CD4-positive, alpha-beta memory T cell (primary cell): ENCODE measurements at regions not wholly inside any gene's neighbourhood (a gene's known extent, or its start where the extent isn't known, plus 50 kb on each side); places are given as distances from the start of the nearest gene placed in this dataset.
A peak's percentile ranks its signal among the peaks of the same experiment; 100 is the strongest.

Experiments used
- CTCF ChIA-PET: fragments of 350-600 bp; sonication (Branson Sonifier 250); formaldehyde crosslinking; loops from one replicate; lab custom pipeline; 2021; ENCODE audit warnings: inconsistent platforms; ENCODE audit not compliant: partially characterized antibody; lab: Charles Lee
- POLR2A ChIA-PET: fragments of 350-600 bp; sonication (Branson Sonifier 250); formaldehyde crosslinking; loops from one replicate; lab custom pipeline; 2021; ENCODE audit not compliant: partially characterized antibody; lab: Charles Lee
- DNase-seq, 5 donors: peaks; one replicate each; pipeline versions ENCODE4 v3.0.0 to v3.0.0-alpha.2; 2020 to 2022; ENCODE audit warnings: mixed read lengths in 1 of 5
- H3K27ac ChIP-seq: one replicate; pipeline ENCODE4 v1.7.0; 2013; ENCODE audit warnings: low read depth, low read length
- H3K27me3 ChIP-seq: 2 replicates; pipeline ENCODE4 v1.7.0; 2013; ENCODE audit warnings: mild to moderate bottlenecking, low read length, moderate library complexity; ENCODE audit not compliant: insufficient read depth
- H3K36me3 ChIP-seq: 2 replicates; pipeline ENCODE4 v1.7.0; 2013; ENCODE audit warnings: mild to moderate bottlenecking, low read length, moderate library complexity; ENCODE audit not compliant: insufficient read depth
- H3K4me1 ChIP-seq: 2 replicates; pipeline ENCODE4 v1.7.0; 2013; ENCODE audit warnings: mild to moderate bottlenecking, low read length, moderate library complexity; ENCODE audit not compliant: insufficient read depth
- H3K4me3 ChIP-seq, 2 donors: one replicate each; pipeline ENCODE4 v1.7.0; 2013; ENCODE audit warnings: low read length in 2 of 2, mild to moderate bottlenecking in 1 of 2
- H3K9me3 ChIP-seq, 2 donors: one replicate each; pipeline ENCODE4 v1.7.0; 2013; ENCODE audit warnings: low read length in 2 of 2, control low read depth in 1 of 2; ENCODE audit not compliant: control insufficient read depth in 1 of 2
- H3K27ac Mint-ChIP-seq, 7 donors: one replicate each; pipeline ENCODE4 v1.8.0; 2020 to 2021; ENCODE audit warnings: mixed read lengths in 7 of 7, mild to moderate bottlenecking in 6 of 7, inconsistent platforms in 3 of 7, moderate library complexity in 3 of 7
- H3K27me3 Mint-ChIP-seq, 2 donors: one replicate each; pipeline ENCODE4 v1.8.0; 2020 to 2021; ENCODE audit warnings: mixed read lengths in 2 of 2
- H3K36me3 Mint-ChIP-seq, 2 donors: one replicate each; pipeline ENCODE4 v1.8.0; 2020 to 2021; ENCODE audit warnings: mixed read lengths in 2 of 2, inconsistent platforms in 1 of 2, mild to moderate bottlenecking in 1 of 2
- H3K4me1 Mint-ChIP-seq, 4 donors: one replicate each; pipeline ENCODE4 v1.8.0; 2020 to 2021; ENCODE audit warnings: mixed read lengths in 4 of 4, mild to moderate bottlenecking in 1 of 4
- H3K4me3 Mint-ChIP-seq, 8 donors: one replicate each; pipeline ENCODE4 v1.8.0; 2020 to 2021; ENCODE audit warnings: mixed read lengths in 8 of 8, mild to moderate bottlenecking in 7 of 8, moderate library complexity in 6 of 8, inconsistent platforms in 3 of 8
- H3K9me3 Mint-ChIP-seq, 8 donors: one replicate each; pipeline ENCODE4 v1.8.0; 2020 to 2021; ENCODE audit warnings: mixed read lengths in 8 of 8, mild to moderate bottlenecking in 5 of 8, inconsistent platforms in 3 of 8, moderate library complexity in 1 of 8
- intact Hi-C: fragments of 100-400 bp; cut with micrococcal nuclease; formaldehyde crosslinking; loops from one replicate; pipeline ENCODE4 v1.15.1; 2023

GRCh38 chr13:108534728-108535127 is 94.7 kb upstream of the MYO16 start:
- Mint-ChIP-seq H3K4me1 (peaks cover 0 to 12% (median 5%) of the 10 kb centered on the region in 4 donors), H3K9me3 (peaks cover 0 to 4% (median 0%) of the 10 kb centered on the region in 8 donors), H3K4me3 (no peak overlapping the region), H3K36me3 (no peaks in the 10 kb centered on the region), H3K27me3 (peaks cover 2 to 3% of the 10 kb centered on the region in 2 donors), H3K27ac (no peak overlapping the region)
- DNase-seq: no peak
- POLR2A ChIA-PET: no interaction called here
- no peaks in the 10 kb centered on the region for H3K4me1 ChIP-seq
- H3K36me3 ChIP-seq: no peaks in the 10 kb centered on the region
- no peaks in the 10 kb centered on the region for H3K27me3 ChIP-seq
- intact Hi-C loops: no loop called here
- H3K9me3 ChIP-seq: no peaks in the 10 kb centered on the region
- no peak overlapping the region for H3K27ac ChIP-seq
- no peak overlapping the region for H3K4me3 ChIP-seq
- CTCF ChIA-PET: interaction anchor here (0.5 kb wide), 1 partner anchor 358 kb away, joined by 4 read pairs; no protein-coding TSS in a partner anchor

DNA sequence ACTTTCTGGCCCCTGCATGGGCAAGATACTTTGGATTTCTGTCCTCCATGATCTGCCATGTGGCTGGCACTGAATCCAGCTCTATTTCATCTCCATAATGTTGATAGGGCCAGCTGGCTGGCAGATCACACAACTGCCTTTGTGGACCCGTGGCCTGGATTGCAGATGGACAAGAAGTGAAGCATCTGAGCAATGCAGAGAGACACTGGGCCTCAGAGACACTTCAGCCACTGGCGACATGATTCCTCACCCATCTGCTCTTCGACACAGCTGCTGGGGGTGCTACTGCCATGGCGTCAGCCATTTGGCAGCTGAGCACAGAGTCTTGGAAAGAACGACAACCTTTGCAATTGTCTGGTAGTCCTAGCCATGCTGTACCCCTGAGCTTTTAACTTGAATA is 79.5 kb upstream of the MYO16 start:
- H3K27me3 ChIP-seq: no peaks in the 10 kb centered on the region
- H3K4me3 ChIP-seq: no peak overlapping the region
- Mint-ChIP-seq H3K27ac (no peak overlapping the region), H3K4me1 (peaks cover 0 to 3% (median under 1%) of the 10 kb centered on the region in 4 donors), H3K27me3 (peaks cover 0 to 1% of the 10 kb centered on the region in 2 donors), H3K4me3 (no peak overlapping the region), H3K36me3 (peaks cover 3% of the 10 kb centered on the region in 2 donors), H3K9me3 (peaks cover 0 to 9% (median 3%) of the 10 kb centered on the region in 8 donors)
- ChIA-PET POLR2A (no interaction called here), CTCF (no interaction called here)
- no peaks in the 10 kb centered on the region for H3K4me1 ChIP-seq
- intact Hi-C loops: no loop called here
- no peaks in the 10 kb centered on the region for H3K36me3 ChIP-seq
- H3K9me3 ChIP-seq: no peaks in the 10 kb centered on the region
- no peak overlapping the region for H3K27ac ChIP-seq
- DNase-seq: no peak

DNA sequence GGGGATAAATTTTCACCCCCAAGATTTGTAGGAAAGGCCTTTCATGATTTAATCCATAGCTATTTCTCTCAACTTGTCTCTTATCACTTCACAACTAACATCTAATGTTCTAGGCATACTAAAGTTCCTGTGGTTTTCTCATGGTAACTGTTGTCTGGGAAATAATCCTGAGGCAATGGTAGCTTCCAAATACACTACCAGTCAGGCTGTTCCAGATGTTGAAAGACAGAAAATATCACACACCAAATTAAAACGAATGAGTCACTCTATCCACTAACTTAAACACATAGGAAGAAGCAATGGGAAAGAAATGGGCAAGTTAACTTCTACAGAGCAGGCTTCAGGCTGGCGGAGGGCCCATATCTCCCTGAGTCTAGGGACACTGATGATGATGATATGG is 77.7 kb upstream of the MYO16 start:
- H3K27ac Mint-ChIP-seq: no peak overlapping the region
- POLR2A ChIA-PET: no interaction called here

GRCh38 chr13:108558489-108558888 is 70.9 kb upstream of the MYO16 start:
- no peak for DNase-seq
- Mint-ChIP-seq H3K27me3 (peaks cover 0 to 2% of the 10 kb centered on the region in 2 donors), H3K4me3 (no peak overlapping the region), H3K9me3 (peaks cover 0 to 5% (median 0%) of the 10 kb centered on the region in 8 donors), H3K27ac (no peak overlapping the region), H3K4me1 (peaks cover 0 to 4% (median 1%) of the 10 kb centered on the region in 4 donors), H3K36me3 (peaks cover 0 to 3% of the 10 kb centered on the region in 2 donors)
- intact Hi-C loops: no loop called here
- Histone ChIP-seq H3K27me3 (no peaks in the 10 kb centered on the region), H3K4me3 (no peak overlapping the region), H3K36me3 (no peaks in the 10 kb centered on the region), H3K27ac (no peak overlapping the region), H3K9me3 (no peaks in the 10 kb centered on the region), H3K4me1 (no peaks in the 10 kb centered on the region)
- CTCF ChIA-PET: no interaction called here
- POLR2A ChIA-PET: no interaction called here

More for the DNA sequence above, 77.7 kb upstream of the MYO16 start:
- Histone ChIP-seq H3K27ac (no peak overlapping the region), H3K4me1 (no peaks in the 10 kb centered on the region), H3K9me3 (no peaks in the 10 kb centered on the region), H3K4me3 (no peak overlapping the region), H3K36me3 (no peaks in the 10 kb centered on the region), H3K27me3 (no peaks in the 10 kb centered on the region)
- peaks cover 0 to 1% of the 10 kb centered on the region in 2 donors for H3K27me3 Mint-ChIP-seq
- intact Hi-C loops: no loop called here
- peaks cover under 1 to 3% of the 10 kb centered on the region in 2 donors for H3K36me3 Mint-ChIP-seq
- H3K4me1 Mint-ChIP-seq: peaks cover 0 to 3% (median under 1%) of the 10 kb centered on the region in 4 donors
- no peak overlapping the region for H3K4me3 Mint-ChIP-seq
- no peak for DNase-seq
- H3K9me3 Mint-ChIP-seq: peaks cover 0 to 11% (median 1%) of the 10 kb centered on the region in 8 donors
- CTCF ChIA-PET: interaction anchor here (1.1 kb wide), 1 partner anchor 60 kb away, joined by 3 read pairs; no protein-coding TSS in a partner anchor

DNA sequence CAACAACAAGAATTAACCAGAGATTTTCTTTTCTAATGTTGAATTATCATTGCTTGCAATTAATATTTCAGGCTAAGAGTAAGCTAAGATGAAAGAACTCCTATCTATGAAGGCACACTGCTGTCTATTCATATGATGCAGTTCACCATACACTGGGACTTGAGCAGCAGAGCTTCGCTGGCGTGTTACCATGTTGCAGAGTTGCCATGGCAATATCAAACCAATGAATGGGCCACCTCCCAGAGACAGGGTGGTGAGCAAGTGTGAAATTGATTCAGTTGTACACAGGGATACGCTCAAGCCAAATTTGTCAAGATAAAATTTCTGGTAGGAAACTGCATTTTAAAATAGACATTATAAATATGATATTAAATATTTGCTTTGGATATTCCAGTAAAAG is 69.3 kb upstream of the MYO16 start:
- H3K4me1 ChIP-seq: no peaks in the 10 kb centered on the region
- H3K9me3 Mint-ChIP-seq: peaks cover 0 to 3% (median 0%) of the 10 kb centered on the region in 8 donors
- no peaks in the 10 kb centered on the region for H3K36me3 Mint-ChIP-seq
- no peaks in the 10 kb centered on the region for H3K36me3 ChIP-seq
- no peaks in the 10 kb centered on the region for H3K27me3 ChIP-seq
- H3K27ac Mint-ChIP-seq: no peak overlapping the region
- no peak overlapping the region for H3K4me3 Mint-ChIP-seq
- no peaks in the 10 kb centered on the region for H3K9me3 ChIP-seq
- no peak overlapping the region for H3K27ac ChIP-seq
- no peak overlapping the region for H3K4me3 ChIP-seq
- peaks cover 2 to 3% of the 10 kb centered on the region in 2 donors for H3K27me3 Mint-ChIP-seq
- DNase-seq: no peak
- peaks cover 0 to 4% (median 1%) of the 10 kb centered on the region in 4 donors for H3K4me1 Mint-ChIP-seq
- CTCF ChIA-PET: no interaction called here
- POLR2A ChIA-PET: no interaction called here
- intact Hi-C loops: no loop called here

- Histone ChIP-seq H3K36me3 (no peaks in the 10 kb centered on the region), H3K27ac (no peak overlapping the region), H3K27me3 (no peaks in the 10 kb centered on the region), H3K9me3 (no peaks in the 10 kb centered on the region), H3K4me3 (no peak overlapping the region), H3K4me1 (no peaks in the 10 kb centered on the region)
- H3K27me3 Mint-ChIP-seq: peaks cover 2 to 3% of the 10 kb centered on the region in 2 donors
- CTCF ChIA-PET: no interaction called here
- intact Hi-C loops: no loop called here
- POLR2A ChIA-PET: no interaction called here
- no peak overlapping the region for H3K4me3 Mint-ChIP-seq
- peaks cover 0 to 4% (median 1%) of the 10 kb centered on the region in 4 donors for H3K4me1 Mint-ChIP-seq
- no peaks in the 10 kb centered on the region for H3K36me3 Mint-ChIP-seq
- no peak for DNase-seq
- no peak overlapping the region for H3K27ac Mint-ChIP-seq
- H3K9me3 Mint-ChIP-seq: peaks cover 0 to 3% (median 0%) of the 10 kb centered on the region in 8 donors
Observed at GRCh38 chr13:108561149-108561548, 68.3 kb upstream of the MYO16 start.

DNA sequence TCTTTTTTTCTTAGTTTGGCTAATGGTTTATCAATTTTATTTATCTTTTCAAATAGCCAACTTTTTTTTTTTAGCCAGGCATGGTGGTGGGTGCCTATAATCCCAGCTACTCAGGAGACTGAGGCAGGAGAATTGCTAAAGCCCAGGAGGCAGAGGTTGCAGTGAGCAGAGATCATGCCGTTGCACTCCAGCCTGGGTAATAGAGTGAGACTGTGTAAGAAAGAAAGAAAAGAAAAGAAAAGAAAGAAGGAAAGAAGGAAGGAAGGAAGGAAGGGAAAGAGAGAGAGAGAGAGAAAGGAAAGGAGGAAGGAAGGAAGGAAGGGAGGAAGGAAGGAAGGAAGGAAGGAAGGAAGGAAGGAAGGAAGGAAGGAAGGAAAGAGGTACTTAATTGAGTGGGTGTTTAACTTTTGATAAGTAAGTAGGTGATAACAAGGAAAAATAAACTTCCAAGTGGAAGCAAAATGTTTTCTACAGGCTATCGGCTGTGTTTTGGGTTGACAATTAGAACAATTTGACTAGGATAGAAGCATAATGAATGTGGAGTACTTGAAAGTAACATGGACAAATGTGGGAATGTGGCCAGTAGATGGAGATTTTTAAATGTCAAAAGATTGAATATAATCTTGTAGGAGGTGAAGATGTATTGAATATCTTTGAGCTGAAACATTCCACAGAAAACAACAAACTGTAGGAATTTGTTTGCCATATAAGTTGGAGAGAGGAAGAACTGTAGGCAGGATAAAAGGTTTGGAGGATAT is 62.8 kb upstream of the MYO16 start:
- Mint-ChIP-seq H3K27ac (no peak overlapping the region), H3K27me3 (peaks cover 0 to 6% of the 10 kb centered on the region in 2 donors), H3K36me3 (no peaks in the 10 kb centered on the region), H3K9me3 (peaks cover 0 to 2% (median 0%) of the 10 kb centered on the region in 8 donors), H3K4me3 (peak overlapping the region in 2 of 8 donors; percentile 7 to 24), H3K4me1 (peaks cover 0 to 6% (median 4%) of the 10 kb centered on the region in 4 donors)
- Histone ChIP-seq H3K4me3 (no peak overlapping the region), H3K4me1 (no peaks in the 10 kb centered on the region), H3K27me3 (no peaks in the 10 kb centered on the region), H3K36me3 (no peaks in the 10 kb centered on the region), H3K27ac (no peak overlapping the region), H3K9me3 (no peaks in the 10 kb centered on the region)
- CTCF ChIA-PET: no interaction called here
- POLR2A ChIA-PET: no interaction called here
- intact Hi-C loops: no loop called here
- no peak for DNase-seq
